Inflammatory macrophage treated with lipopolysaccharide for 4 hours (primary cell): ENCODE measurements at regions not wholly inside any gene's neighbourhood (a gene's known extent, or its start where the extent isn't known, plus 50 kb on each side); places are given as distances from the start of the nearest gene placed in this dataset.

ENCODE experiments used
- DNase-seq: peaks from one replicate; pipeline ENCODE4 v3.0.0-alpha.2; 2020

DNA sequence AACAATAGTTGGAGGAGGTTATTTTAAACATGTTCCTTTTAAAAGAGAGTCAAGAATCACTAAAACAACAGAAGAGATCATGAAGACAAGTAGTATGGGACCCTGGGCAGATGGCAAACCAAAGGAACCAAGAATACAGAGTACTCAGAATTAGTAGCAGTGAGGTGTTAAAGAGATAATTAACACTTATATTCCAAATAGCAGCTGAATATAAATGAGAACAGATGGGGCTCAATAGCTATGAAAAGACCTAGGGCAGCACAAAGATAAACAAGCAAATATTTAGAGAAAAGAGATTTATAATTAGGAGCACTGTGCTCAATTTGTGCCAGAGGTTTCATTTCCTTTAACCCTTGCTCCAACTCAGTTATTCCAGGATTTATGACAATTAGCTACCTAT lies 159.1 kb downstream of the FAM114A2 start:
- no peak for DNase-seq

GRCh38 chr5:153866176-153866575 lies 172.5 kb downstream of the FAM114A2 start:
- DNase-seq, result no peak

DNA sequence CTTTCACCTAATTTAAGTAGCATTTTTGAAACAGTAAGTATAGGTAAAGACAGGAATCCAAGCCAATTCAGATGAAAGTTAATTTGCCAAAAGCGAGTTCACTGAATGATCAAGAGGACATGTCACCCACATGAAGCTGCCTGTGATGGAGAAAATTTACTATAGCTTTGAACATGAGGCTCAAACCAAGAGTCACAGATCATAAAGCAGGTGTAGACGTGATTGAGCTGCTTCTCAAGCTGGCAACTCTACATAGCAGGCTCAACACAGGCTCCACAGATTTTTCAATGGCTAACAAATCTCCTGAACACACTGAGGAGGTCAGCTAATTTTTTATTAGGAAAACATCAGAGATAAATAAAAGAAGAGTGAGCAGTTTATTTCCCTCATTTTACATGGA lies 173.7 kb downstream of the FAM114A2 start:
- no peak for DNase-seq

DNA sequence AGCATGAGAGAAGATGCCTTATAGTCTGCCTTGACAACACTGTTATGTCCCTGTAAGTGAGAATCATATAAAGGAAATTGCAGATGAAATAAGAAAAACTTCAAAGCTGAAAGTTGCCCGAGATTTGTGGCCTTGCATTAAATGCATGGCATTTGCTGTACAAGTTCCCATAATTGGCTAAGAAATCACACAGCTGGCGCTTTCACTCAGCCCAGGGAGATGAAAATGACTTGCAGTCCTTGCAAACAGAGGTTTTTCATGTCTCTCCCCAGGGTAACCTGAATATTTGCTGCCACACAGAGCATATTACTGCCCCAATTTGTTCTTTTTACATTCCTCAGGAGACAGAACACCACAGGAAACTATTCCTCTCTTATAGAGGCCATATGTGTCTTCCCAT lies 174.8 kb downstream of the FAM114A2 start:
- no peak for DNase-seq
